ENCODE measurements at regions not wholly inside any gene's neighbourhood (a gene's known extent, or its start where the extent isn't known, plus 50 kb on each side); places are given as distances from the start of the nearest gene placed in this dataset.

DNA sequence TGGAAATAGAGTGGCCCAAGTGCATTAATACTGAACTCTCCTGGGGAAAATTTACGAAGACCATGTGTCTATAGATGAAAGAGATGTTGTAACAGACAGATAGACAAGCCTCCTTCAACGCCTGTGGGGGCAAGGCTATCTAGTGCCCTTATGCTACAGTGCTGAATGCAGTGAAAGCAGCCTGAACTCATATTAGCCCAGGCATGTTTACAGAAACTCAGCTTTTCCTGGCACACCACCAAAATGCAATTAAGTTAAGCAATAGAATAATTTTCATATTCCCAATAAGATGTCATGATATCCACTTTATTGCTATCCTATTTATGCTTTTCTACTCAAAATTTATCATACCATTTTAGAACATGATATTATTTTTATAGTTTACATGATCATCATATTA, 277.0 kb downstream of the DIRAS2 start:
- no peak for DNase-seq

DNA sequence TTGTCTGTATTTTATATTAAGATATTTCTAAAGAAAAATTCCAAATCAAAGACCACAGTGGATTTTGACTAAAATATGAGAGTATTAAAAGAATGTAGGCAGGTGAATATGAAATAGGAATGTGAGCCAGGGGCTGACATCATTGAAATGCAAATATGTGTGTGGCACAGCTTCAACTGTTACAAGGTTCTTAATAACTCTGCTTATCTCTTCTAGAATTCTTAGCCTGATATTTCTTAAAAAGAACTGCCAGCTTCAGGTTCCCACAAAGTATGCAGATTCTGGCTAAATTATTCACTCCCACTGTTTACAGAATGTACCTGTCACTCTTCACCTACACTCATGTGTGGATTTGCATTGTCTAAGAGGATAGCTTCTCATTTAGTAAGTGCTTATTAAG, 274.4 kb downstream of the DIRAS2 start:
- DNase-seq: no peak

DNA sequence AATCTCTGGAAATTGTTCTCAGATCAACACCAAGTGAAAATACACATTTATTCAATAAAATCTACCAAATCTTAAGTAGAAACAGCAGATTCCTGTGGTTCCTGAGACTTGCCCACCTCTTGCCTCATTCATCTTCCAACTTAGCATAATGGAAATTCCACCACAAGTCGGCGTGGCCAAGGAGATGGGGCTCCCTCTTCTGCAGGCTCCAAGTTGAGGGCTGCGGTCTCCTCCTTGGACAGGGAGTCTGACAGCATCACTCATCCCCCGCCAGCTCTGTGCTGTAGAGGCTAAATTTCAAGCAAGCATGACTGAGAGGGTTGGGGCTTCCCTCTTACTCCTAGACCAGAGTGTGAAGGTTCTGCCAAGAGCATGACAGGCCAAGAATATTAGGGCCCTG, 273.7 kb downstream of the DIRAS2 start:
- DNase-seq: no peak

DNA sequence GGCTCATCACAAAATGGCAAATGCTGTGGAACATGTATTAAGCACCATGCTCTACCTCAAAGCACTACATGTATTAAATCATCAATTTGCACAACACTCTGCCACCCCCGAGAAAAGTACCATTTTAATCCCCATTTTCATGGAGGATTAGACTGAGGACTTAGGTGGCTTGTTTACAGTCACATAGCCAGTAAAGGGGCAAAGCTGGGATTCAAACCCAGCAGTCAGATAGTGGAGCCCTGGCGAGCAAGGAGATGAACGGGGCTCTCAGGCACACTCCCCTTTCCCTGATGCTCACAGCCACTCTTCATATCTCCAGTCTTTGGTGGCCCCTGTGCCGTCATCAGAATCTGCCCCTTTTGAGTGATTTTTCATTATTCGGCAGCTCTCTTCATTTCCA, 262.9 kb downstream of the DIRAS2 start:
- no peak for DNase-seq

DNA sequence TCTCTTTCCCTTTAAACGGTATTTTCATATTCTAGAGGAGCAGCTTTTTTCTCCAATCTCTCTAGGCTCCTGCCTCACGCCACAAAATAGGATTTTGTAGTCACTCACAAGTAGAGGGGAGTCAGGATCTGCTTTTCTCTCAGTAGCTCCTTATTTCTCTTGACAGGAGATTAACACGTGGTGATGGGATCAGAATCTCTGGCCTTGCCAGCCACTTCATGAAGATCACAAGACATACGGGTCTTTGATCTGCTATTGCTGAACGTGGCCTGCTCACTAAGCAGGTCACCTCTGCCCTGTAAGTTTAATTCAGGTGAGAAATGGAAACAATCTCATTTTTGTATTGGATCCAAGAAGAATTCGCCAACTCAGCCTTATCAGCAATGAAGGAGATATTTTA, 257.5 kb downstream of the DIRAS2 start:
- DNase-seq: no peak

DNA sequence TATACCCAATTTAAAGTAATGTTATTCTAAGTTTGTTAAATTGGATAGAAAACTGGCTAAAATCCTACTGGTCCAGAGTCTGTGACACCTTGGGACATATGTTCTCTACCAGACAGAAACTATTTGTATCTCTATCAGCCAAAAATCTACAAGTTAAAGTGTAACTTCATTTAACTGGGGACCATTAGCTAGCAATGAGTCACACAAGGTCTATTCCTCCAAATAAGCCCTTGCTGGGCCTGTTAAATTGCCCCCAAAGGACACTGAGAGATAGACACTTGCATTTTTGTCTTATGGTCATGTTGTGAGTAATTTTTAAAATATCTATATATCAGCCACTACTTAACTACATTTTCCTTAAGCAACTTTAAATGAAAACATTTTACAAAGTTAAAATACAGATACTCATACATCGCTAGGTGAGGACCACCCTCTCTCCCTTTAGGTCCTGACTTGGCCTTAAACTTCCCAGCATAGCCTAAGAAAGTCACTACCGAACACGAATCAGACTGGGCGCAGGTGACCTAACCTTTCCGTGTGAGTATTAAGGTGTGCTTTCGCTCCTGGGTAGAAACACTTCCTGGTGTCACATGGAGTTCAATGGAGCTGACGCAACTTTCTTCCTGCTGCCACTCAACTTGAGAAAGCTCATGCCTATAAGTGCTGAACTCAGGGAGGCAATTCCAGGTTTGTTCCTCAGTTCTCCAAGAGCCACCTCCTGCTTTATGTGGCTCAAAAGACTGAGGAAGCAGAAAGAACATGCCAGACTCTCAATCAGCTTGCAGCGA, 249.1 kb downstream of the DIRAS2 start:
- DNase-seq: no peak

DNA sequence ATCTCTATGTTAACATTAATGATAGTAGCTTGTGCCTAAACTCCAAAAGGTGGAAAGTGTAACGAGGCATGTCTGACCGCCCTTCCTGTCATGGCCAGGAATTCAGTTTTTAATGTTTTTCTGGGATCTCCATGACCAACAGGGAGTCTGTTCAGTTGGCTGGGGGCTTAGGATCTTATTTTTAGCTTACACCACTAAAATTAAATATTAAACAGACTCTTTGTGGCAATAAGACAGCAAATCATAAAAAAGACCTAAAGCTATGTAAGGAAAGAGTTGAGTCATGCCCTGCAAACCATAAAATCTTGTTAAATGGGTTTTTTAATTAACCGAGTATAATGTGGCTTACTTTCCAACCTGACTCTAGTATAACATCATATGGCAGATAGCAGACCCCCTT, 247.8 kb downstream of the DIRAS2 start:
- DNase-seq: no peak

DNA sequence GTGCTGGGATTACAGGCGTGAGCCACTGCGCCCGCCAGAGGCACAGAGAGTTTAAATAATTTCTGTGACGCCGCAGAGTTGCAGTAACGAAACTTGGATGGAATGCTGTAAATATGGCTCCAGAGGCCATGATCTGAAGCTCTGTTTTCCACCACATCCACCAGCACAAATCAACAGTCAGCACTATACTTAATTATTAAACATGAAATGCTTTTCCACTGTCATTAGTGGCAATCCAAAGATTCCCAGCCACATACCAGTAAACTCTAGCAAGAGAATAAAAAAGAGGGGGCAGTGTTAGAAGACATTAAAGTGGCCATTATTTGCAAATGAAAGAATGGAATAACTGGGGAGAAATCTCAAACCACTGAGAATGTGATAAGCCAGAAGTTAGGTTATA, 242.5 kb downstream of the DIRAS2 start:
- no peak for DNase-seq

DNA sequence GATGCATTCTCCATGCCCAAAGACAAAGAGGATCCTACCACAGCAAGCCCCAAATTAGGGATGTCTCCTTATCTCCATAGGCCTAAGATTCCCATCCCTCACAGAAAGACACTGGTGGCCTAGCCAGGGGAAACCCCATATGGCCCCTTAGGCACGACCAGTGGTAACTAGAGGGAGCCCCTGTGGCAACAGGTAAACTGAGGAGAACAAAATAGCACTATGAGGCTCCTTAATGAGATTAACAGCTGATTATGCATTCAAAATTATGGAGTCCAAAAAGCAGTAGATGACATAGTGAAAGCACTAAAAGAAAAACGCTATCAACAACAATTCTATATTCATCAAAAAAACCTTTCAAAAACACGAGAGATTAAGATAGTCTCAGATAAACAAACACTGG, 234.0 kb downstream of the DIRAS2 start:
- no peak for DNase-seq

DNA sequence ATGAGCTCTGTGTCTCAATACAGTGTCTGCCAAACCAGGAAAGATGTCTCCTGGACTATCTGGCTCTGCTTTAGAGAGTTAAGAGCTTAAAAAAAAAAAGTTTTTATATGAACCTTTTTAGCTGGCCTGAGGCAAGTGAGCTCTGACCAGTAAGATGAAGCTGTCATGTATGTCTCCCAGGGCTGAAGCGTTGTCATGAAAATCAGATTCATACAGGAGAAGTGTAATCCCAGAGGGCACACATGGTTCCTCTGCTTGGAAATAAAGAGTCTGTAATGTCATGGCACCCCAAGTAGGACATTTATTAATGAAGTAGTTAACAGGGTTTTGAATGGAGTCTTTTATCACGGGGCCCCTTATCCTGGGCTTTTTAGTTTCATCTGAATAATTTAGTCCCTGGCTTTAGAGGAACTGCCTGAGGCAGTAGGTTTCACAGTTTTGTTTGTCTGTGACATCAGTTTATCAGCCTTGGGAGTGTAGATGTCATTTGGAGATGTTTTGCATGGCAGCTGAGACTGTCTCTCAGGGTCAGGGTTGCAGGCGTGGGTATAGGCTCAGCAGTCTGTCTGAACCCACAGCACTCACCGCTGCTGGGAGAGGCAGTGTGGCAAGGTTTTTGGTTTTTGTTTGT, 223.3 kb downstream of the DIRAS2 start:
- no peak for DNase-seq

DNA sequence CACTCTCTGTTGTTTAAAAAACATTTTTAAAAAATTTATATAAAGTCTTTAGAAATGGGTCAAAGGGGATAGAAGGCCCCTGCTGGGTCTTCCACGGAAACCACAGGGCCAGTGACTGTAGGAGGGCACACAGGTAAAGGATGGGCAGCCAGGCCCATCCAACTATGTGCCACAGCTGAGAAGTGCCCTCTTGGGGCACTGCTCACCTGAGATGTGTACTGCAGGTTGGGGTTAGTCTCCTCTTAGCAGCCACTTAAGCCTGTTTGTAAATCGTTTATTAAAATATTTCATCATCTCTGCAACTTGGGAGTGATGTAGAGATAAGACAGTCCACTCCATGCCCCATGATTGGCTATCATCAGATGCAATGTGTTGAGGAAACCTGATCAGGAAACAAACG, 222.4 kb downstream of the DIRAS2 start:
- DNase-seq: no peak

DNA sequence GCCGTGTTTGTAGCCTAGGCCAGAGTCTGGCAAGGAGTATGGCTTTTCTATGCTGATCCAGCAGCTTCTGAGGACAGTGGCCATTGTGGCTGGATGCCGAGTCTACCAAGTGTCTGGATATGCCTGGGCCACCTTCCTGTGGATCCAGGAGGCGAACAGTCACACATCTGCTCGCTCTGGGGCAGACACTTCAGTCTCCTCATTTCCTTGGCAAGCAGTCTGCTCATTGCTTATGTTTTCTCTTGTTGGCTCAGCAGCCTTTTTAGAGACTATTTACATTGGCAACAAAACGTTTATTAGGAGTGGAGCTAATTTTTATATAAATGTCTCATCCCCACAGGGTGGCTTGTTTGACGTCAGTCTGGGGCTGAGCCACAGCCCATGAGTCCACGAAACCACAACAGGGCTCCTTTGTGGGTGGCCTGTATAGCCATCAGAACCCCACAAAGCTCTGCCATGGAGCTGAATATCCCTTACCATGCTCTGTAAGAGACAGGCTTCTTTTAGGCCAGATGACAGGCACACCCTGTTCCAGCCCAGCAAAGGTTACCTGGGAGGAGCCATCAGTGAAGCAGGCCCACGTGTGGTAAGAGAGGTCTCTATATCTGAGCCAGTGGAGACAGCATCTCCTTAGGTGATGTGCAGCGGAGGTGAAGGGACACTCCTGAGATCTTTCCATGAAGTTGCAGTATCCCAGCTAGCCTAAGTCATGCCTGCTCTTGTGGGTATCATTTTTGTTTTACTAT, 221.7 kb downstream of the DIRAS2 start:
- no peak for DNase-seq

DNA sequence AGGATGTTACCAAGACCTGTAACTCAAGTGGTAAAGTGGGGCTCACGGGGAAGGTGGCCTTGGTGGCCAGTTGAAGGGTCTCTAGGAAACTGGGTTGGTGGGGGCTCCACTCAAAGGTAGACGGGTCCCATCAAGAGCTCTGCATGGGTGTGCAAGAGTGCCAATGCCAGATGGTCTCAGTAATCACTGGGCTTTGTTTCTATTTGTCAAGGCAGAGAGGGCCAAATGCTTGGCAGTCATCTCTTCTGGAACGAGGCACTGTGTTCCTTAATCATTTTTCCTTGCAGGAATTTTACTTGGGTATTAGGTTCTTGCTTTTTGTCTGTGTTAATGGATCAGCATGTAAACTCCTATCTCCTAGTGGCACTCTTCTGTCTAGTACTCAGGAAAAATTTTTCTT, 220.8 kb downstream of the DIRAS2 start:
- DNase-seq: no peak

DNA sequence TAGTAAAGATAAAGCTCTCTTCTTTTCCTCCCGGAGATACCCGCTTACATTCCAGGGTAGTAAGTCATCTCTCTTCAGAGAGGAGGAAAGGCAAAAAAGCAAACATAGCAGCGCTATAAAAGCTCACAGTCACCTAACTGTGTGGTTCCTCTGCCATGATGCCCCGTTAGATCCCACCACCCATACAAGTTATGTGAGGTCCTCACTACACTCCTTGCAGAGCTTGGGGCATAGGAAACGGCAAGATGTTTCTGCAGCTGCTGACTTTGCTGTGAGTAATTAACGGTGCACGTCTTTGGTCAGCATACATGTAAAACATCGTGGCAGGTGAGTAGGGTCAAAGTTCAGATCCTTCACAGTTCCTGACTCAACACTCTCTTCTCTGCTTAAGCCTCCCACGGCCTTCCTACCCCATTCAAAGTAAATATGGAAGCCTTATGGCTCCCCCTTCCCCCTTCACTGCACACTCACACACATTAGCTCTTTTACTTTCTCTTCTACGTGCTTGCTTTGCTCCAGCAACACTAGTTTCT, 218.9 kb downstream of the DIRAS2 start:
- no peak for DNase-seq

DNA sequence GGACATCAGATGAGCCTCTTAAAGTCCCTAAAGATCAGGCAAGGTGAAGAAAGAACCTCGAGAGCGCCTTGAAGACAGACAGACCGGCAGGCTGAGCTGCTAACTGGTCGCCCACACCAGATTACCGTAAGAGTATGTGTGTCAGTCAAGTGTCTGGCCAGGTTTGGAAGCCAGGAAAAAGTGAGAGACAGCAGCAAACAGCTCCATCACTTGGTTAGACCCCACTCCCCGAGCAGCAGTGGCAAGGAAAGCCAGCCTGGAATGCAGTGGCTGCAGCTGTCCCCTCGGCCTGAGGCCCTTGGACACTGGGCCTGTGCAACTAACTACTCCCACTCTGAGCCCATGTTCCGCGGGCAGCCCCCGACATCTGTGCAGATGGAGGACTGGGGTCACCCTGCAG, 214.1 kb downstream of the DIRAS2 start:
- no peak for DNase-seq

DNA sequence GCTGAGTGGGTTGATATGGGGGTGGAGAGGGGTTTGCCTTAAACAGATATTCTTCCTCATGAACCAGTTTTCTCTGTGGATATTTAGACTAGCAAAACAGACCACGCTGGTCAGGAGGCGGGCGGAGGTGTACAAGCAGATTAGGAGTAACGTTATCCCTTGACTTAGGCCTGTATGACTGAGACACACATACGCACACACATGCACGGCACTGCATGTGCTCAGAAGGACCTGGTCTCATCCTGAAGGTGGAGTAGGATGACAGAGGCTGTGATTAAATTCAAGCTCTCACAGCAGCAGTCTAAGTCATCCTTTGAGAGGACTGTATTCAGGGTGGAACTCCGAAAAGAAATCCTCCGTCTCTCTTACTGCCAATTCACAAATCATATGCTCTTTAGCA, 209.7 kb downstream of the DIRAS2 start:
- peak; percentile 28 for DNase-seq

DNA sequence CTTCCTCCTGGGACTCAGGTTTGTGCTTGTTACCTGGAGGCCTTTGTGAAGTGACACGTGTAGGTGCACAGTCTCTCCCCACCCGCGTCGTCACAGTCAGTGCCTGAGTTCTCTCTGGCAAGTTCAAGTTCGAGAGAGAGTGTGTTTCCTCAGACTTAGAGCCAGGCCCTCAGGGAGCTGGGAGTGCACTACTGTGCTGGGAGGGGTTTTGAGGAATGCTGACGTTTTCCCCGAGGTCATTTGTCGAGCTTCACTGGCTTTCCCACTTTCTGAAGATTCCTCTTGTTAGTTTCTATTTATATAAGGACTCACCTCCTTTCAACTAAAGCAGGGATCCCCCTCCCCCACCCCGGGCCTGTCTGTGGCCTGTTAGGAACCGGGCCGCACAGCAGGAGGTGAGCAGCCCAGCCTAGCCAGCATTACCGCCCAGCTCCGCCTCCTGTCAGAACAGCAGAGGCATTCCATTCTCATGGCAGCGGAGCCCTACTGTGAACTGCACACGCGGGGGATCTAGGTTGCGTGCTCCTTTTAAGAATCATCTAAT, 209.2 kb downstream of the DIRAS2 start:
- DNase-seq: peak; percentile 46

DNA sequence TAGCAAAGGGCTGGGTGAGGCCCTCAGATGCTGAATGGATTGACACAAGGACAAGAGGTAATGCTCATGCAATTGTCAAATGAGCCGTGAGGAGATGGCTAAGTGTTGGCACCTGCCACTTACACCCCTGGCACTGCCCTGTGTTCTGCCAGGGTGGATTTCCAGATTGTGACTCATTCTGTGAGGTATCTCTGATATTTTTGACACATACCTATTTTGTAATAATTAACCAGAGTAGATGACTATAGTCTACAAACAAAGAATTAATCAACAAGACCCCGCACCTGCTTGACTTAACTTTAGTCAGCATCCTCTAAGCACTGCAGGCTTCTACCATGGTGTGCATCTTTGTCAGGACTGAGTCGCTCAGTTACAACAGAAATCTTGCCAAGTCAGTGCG, 200.8 kb downstream of the DIRAS2 start:
- DNase-seq: no peak

DNA sequence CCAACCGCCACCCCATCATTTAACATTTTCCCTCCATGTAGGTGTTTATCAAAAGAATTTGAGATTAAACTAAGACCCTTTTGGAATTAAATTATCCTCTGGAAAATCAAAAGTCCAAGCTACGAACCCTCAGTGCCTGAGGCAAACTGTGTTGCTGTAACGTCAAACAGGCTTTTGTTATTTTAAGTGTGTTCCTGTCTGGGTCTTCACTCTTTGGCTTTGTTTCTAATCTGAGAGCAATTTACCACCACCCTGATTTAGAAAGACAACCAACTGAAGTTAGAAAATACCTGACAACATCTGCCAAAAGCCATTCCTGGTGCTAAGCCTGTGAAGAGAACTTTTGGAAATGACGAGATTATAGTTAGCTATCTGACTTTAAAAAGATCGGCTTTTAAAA, 199.9 kb downstream of the DIRAS2 start:
- no peak for DNase-seq

DNA sequence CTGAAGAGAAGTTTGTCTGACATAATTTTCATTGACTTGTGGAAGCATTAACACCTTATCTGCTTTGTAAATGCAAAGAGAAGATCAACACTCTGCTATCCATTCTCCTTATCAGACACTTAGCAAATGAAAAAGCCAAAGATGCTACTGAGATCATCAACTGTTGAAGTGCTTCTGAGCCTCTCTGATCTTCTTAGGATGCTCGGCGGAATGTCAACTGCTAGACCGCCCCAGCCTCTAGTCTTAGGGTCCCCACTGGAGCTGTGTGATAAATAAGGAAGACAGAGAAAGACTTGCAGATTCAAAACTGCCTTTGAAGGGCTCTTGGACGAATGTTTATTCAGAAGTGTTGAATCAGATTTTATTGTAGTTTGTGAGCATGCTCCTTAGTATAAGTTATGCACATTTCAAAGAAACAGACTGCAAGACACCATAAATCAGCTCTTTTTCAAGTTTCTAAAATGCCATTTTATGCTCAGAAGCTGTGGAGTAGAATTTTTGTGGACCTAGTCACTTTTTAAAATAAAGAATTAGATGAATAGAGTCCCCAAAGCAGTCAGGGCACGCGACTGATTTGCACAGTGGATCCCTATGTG, 197.9 kb downstream of the DIRAS2 start:
- DNase-seq: no peak

DNA sequence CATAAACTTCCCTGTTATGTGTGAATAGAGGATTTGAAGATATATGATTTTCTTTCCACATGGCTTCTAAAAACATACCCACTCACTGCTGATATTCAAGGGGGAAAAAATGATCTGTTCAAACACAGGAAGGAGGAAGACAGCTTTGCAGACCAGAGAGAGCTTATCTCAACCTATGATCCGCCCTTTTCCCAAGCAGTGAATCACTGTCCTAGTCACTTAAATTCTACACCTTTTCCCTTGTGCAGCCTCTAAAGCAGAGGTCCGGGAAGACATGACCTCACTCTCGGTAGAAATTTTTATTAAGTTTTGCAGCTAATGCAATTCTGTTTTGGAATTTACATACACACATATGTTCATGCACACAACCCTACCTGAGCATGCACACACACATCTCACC, 197.2 kb downstream of the DIRAS2 start:
- DNase-seq: no peak

DNA sequence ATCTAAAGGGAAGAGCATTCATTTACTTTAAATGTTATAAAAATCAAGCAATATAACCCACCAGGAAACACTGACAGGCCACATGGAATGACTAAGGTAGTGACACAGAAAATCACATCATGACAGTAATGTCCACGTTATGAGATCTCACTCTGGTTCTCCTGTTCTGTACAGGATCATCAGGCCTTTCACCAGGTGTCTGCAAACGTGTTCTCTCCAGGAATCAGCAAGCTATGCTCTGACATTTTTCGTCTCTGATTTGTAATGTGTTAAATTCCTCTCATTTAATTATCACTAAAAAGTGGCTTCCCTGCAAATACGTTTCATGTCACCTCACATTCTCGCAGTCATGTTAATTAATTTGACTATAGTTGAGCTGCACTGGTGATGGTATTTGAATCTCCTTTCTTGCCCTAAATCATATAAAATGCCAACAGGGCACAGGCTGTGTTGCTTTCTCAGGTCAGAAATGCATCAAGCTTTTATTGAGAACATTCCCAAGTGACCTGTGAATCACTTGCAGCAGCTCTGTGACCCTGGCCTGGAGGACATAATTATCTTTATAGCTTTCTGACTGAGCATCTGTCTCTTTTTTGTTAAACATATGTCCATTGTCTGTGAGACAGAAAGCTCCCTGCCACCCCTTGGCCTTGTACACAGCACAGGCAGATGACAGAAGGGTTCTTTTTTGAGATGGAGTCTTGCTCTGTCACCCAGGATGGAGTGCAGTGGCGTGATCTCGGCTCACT, 196.2 kb downstream of the DIRAS2 start:
- no peak for DNase-seq

DNA sequence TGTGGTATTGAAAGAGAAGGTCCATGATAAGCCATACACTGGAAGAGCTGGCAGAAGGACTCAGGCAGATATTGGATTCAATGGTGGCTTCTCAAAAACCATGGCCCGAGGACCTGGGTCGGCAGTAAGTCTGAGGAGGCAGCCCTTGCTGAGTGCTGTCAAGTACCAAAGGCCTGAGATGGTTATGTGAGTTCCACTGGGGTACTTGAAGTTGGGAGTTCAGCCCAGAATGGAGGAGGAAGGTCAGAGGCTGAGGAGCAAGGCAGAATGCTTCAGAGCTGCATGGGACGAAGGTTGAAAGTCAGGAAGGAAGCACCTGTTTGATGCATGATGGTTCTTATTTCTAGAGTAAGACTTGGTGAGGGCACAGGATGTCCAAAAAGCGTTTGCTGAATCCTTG, 194.9 kb downstream of the DIRAS2 start:
- DNase-seq: no peak
